Spleen (tissue), 11 donors: ENCODE measurements at regions not wholly inside any gene's neighbourhood (a gene's known extent, or its start where the extent isn't known, plus 50 kb on each side); places are given as distances from the start of the nearest gene placed in this dataset.

Experiments
- DNase-seq: peaks from one replicate; pipeline ENCODE4 v3.0.0-alpha.2; 2020
- H3K27ac ChIP-seq, 8 donors: fragments of 200-600 bp; sonication (generic) in 7 of 8; 1 replicate in 4 of 8; 2 replicates in 4 of 8; pipeline versions ENCODE4 v1.5.0 to v1.8.0; 2016 to 2021; ENCODE audit warnings: inconsistent platforms in 4 of 8, mild to moderate bottlenecking in 4 of 8, moderate library complexity in 1 of 8
- H3K27me3 ChIP-seq, 7 donors: fragments of 200-600 bp; sonication (generic) in 6 of 7; replicated peaks in 1 of 7; 1 replicate in 4 of 7; 2 replicates in 3 of 7; pipeline versions ENCODE4 v1.5.0 to v1.8.0; 2016 to 2021; ENCODE audit warnings: inconsistent platforms in 3 of 7, mild to moderate bottlenecking in 1 of 7
- H3K36me3 ChIP-seq, 6 donors: fragments of 200-600 bp; sonication (generic) in 5 of 6; 1 replicate in 4 of 6; 2 replicates in 2 of 6; pipeline versions ENCODE4 v1.5.0 to v1.8.0; 2016 to 2021; ENCODE audit warnings: inconsistent platforms in 2 of 6
- H3K4me1 ChIP-seq, 6 donors: fragments of 200-600 bp; sonication (generic) in 5 of 6; 1 replicate in 3 of 6; 2 replicates in 3 of 6; pipeline versions ENCODE4 v1.5.0 to v1.8.0; 2016 to 2021; ENCODE audit warnings: inconsistent platforms in 3 of 6
- H3K4me3 ChIP-seq, 8 donors: fragments of 200-600 bp; sonication (generic) in 7 of 8; 1 replicate in 4 of 8; 2 replicates in 4 of 8; pipeline versions ENCODE4 v1.5.0 to v1.8.0; 2016 to 2021; ENCODE audit warnings: inconsistent platforms in 4 of 8, mild to moderate bottlenecking in 4 of 8, moderate library complexity in 2 of 8
- H3K9me3 ChIP-seq, 8 donors: fragments of 200-600 bp; sonication (generic) in 7 of 8; 1 replicate in 4 of 8; 2 replicates in 4 of 8; pipeline versions ENCODE4 v1.5.0 to v1.8.0; 2016 to 2021; ENCODE audit warnings: inconsistent platforms in 4 of 8
- POLR2A ChIP-seq, 3 donors: fragments of 450-650 bp; IDR thresholded peaks; one replicate each; pipeline ENCODE4 v1.5.1; 2017; ENCODE audit warnings: antibody characterized with exemption in 3 of 3, mild to moderate bottlenecking in 1 of 3
- POLR2AphosphoS5 ChIP-seq, 3 donors: sonication (generic); formaldehyde crosslinking; IDR thresholded peaks; one replicate each; pipeline ENCODE4 v1.5.1; 2017; ENCODE audit warnings: antibody characterized with exemption in 3 of 3
- whole genome bisulfite sequencing, 5 donors: extraction: QIAGEN DNeasy Blood & Tissue Kit in 3 of 5; methylation state at CpG; one replicate each; pipeline versions ENCODE4 v1.1.5 to v1.1.7; 2013 to 2018; 5-methylcytosine and 5-hydroxymethylcytosine counted together
- intact Hi-C: fragments of 100-400 bp; cut with DNase I; formaldehyde crosslinking; loops from one replicate; pipeline ENCODE4 v1.15.0; 2023; ENCODE audit warnings: low total_unique reads
- TF ChIP-seq, protein P1 (sequence below), 11 experiments: fragments of 200-600 bp in 7 of 11; fragments of 450-650 bp in 4 of 11; sonication (generic) in 4 of 11; IDR thresholded peaks in 8 of 11; conservative IDR thresholded peaks in 3 of 11; 1 replicate in 7 of 11; 2 replicates in 4 of 11; pipeline versions ENCODE4 v1.4.0 to v1.8.0; 2016 to 2021; ENCODE audit warnings: antibody characterized with exemption in 11 of 11, inconsistent platforms in 4 of 11, mild to moderate bottlenecking in 1 of 11
- donor health status: healthy with polysubstance abuse.
- donor health status: DM: no; HTN: no; CAD: no; lungs with moderate emphysema.
- donor health status: DM: no; HTN: no; CAD: no.
- donor health status: Bipolar disorder and iron deficiency.
- donor health status: healthy.
- donor health status: DM: no; HTN: no; CAD: no.
- donor health status: DM: yes; HTN: yes; CAD: no.

DNA sequence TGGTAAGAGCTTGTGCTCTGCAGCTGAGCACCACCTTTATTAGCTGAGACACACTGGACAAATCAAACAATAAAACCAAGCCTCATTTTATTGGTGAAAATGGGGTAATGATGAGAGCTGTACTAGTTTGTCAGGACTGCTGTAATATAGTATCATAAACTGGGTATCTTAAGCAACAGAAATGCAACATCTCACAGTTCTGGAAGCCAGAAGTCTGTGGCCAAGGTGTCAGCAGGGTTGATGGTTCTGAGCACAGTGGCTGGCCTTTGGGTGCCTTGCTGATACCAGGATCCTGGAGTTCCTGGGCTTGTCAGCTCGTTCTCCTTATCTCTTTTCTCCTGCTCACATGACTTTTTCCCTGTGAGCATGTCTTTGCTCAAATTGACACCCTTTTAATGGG lies 513.1 kb downstream of the IRX1 start:
- intact Hi-C loops, result no loop called here

GRCh38 chr5:4113426-4113825 lies 517.8 kb downstream of the IRX1 start:
- TF ChIP-seq POLR2A (IDR thresholded peaks at IDR 0.05) (no peak), POLR2AphosphoS5 (IDR thresholded peaks at IDR 0.05) (no peak)
- TF ChIP-seq, protein P1, sequence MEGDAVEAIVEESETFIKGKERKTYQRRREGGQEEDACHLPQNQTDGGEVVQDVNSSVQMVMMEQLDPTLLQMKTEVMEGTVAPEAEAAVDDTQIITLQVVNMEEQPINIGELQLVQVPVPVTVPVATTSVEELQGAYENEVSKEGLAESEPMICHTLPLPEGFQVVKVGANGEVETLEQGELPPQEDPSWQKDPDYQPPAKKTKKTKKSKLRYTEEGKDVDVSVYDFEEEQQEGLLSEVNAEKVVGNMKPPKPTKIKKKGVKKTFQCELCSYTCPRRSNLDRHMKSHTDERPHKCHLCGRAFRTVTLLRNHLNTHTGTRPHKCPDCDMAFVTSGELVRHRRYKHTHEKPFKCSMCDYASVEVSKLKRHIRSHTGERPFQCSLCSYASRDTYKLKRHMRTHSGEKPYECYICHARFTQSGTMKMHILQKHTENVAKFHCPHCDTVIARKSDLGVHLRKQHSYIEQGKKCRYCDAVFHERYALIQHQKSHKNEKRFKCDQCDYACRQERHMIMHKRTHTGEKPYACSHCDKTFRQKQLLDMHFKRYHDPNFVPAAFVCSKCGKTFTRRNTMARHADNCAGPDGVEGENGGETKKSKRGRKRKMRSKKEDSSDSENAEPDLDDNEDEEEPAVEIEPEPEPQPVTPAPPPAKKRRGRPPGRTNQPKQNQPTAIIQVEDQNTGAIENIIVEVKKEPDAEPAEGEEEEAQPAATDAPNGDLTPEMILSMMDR (IDR thresholded peaks at IDR 0.05 in 8 of 11, conservative IDR thresholded peaks at IDR 0.05 in 3 of 11), result no peak
- H3K4me3 ChIP-seq, result no peak overlapping the region
- intact Hi-C loops, result no loop called here
- H3K27ac ChIP-seq, result no peak overlapping the region
- WGBS, 5 donors, result 35 to 59% (median 41%) methylated on average over 8 of the region's 8 CpGs
- no peaks in the 10 kb centered on the region for H3K27me3 ChIP-seq
- no peaks in the 10 kb centered on the region for H3K4me1 ChIP-seq
- H3K9me3 ChIP-seq, result peaks cover 0 to 2% (median 0%) of the 10 kb centered on the region in 8 donors
- DNase-seq, result no peak
- H3K36me3 ChIP-seq, result no peaks in the 10 kb centered on the region

More for the DNA sequence above, 513.1 kb downstream of the IRX1 start:
- H3K9me3 ChIP-seq, result no peaks in the 10 kb centered on the region
- H3K4me1 ChIP-seq, result no peaks in the 10 kb centered on the region
- no peaks in the 10 kb centered on the region for H3K36me3 ChIP-seq
- no peak for DNase-seq
- H3K4me3 ChIP-seq, result no peak overlapping the region
- WGBS, 5 donors, result 29 to 52% (median 38%) methylated on average over 1 of the region's 1 CpG
- TF ChIP-seq, protein P1 (IDR thresholded peaks at IDR 0.05 in 8 of 11, conservative IDR thresholded peaks at IDR 0.05 in 3 of 11), result no peak
- TF ChIP-seq POLR2A (IDR thresholded peaks at IDR 0.05) (no peak), POLR2AphosphoS5 (IDR thresholded peaks at IDR 0.05) (no peak)
- no peak overlapping the region for H3K27ac ChIP-seq
- no peaks in the 10 kb centered on the region for H3K27me3 ChIP-seq

DNA sequence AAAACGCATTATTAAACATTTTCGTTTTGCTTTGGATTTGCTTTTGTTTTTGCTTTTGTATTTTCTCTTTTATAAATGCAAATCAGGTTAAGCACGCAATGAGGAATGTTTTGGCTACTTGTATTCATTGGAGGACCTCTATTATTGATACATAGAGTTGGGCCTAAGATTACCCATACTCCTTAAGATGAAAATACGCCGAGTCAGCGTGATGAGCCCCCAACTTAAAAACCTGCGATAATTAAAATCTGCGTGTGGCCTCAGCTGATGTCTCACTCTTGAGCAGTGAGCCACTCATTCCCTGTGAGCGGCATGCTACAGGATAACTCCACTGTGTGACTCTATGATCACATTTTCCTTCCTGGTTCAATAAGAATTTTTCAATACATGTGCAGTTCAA lies 518.3 kb downstream of the IRX1 start:
- no peak for DNase-seq
- Histone ChIP-seq H3K27me3 (no peaks in the 10 kb centered on the region), H3K27ac (no peak overlapping the region), H3K9me3 (peaks cover 0 to 4% (median 0%) of the 10 kb centered on the region in 8 donors), H3K4me1 (no peaks in the 10 kb centered on the region), H3K4me3 (no peak overlapping the region), H3K36me3 (no peaks in the 10 kb centered on the region)
- TF ChIP-seq, protein P1 (IDR thresholded peaks at IDR 0.05 in 8 of 11, conservative IDR thresholded peaks at IDR 0.05 in 3 of 11), result no peak
- TF ChIP-seq POLR2AphosphoS5 (IDR thresholded peaks at IDR 0.05) (no peak), POLR2A (IDR thresholded peaks at IDR 0.05) (no peak)
- intact Hi-C loops, result no loop called here
- WGBS, 5 donors, result 89 to 94% (median 91%) methylated on average over 9 of the region's 9 CpGs

- no peaks in the 10 kb centered on the region for H3K27me3 ChIP-seq
- intact Hi-C loops, result no loop called here
- DNase-seq, result no peak
- no peaks in the 10 kb centered on the region for H3K36me3 ChIP-seq
- TF ChIP-seq, protein P1 (IDR thresholded peaks at IDR 0.05 in 8 of 11, conservative IDR thresholded peaks at IDR 0.05 in 3 of 11), result no peak
- no peak for TF ChIP-seq POLR2AphosphoS5 (IDR thresholded peaks at IDR 0.05)
- TF ChIP-seq POLR2A (IDR thresholded peaks at IDR 0.05), result no peak
- H3K4me1 ChIP-seq, result no peaks in the 10 kb centered on the region
- H3K27ac ChIP-seq, result no peak overlapping the region
- H3K4me3 ChIP-seq, result no peak overlapping the region
- peaks cover 0 to 9% (median 0%) of the 10 kb centered on the region in 8 donors for H3K9me3 ChIP-seq
- WGBS, 5 donors, result 81 to 88% (median 82%) methylated on average over 4 of the region's 4 CpGs
Observed at GRCh38 chr5:4114452-4114851, 518.8 kb downstream of the IRX1 start.
